HG02642 (cell line): ENCODE measurements at regions not wholly inside any gene's neighbourhood (a gene's known extent, or its start where the extent isn't known, plus 50 kb on each side); places are given as distances from the start of the nearest gene placed in this dataset.
"Not testable (repeated sequence)": the region's sequence is repeated elsewhere in the genome, so short reads cannot be mapped to it uniquely, and the experiment has no call there.

Experiments
- ATAC-seq: cut with Tn5 transposase; IDR thresholded peaks from one replicate; pipeline ENCODE4 v1.9.1; 2021; ENCODE audit warnings: mild to moderate bottlenecking; ENCODE audit not compliant: unreplicated experiment, poor library complexity

DNA sequence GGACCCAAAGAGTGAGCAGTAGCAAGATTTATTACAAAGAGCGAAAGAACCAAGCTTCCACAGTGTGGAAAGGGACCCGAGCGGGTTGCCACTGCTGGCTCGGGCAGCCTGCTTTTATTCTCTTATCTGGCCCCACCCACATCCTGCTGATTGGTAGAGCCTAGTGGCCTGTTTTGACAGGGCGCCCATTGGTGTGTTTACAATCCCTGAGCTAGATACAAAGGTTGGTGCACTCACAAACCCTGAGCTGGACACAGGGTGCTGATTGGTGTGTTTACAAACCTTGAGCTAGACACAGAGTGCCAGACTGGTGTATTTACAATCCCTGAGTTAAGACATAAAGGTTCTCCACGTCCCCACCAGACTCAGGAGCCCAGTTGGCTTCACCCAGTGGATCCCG is 676.9 kb downstream of the SI start:
- ATAC-seq: not testable (repeated sequence)

DNA sequence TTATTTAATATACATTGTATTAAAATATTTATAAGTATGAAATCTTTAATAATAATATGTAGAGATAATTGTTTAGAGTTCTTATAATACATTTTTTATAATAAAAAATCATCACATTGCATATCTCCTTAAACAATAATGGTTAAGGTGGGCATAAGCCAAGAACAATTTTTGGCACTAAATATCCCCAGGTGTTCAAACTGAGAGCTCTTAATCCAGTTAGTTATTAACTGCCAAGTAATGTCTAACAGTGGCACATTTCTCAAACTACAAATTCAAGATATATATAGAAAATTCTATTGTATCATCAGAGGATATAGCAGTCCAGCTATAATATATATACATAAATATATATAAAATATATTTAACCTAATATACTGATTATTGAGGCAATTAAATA is 680.8 kb downstream of the SI start:
- ATAC-seq: no peak

DNA sequence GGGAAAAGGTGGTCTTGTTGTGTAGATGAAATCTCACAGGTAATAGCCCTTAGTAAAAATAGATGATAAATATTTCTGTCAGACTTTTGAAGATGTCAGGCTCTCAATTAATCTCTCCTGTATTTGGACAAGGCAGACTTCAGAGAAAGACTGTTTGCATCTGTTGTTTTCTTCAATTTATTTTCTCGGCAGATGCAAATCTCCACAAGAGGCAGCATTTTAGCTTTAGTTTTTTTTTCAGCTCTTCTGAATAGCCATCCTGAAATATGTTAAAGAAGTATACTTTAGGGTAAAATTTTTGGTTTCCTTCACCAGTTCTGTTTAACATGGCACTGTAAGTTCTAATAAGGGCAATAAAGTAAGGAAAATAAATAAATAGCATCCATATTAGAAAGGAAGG is 685.1 kb downstream of the SI start:
- no peak for ATAC-seq

DNA sequence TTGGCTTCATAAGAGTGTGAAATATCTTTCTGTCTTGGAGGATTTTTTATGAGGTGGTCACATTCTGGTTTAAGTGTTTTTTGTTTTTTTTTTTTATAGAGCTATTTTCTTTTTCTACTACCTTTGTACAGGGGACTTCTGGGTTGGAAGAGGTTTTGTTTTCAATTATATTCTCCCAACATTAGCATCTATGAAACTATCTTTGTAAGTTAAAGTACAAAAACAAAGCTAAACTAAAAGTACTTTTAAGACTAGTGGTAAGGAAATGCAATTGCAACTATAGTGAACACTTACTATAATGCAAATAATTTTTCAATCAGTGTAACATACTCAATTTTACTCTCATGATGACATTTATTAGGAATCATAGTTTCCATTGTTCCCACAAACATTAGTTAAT is 688.2 kb downstream of the SI start:
- no peak for ATAC-seq

GRCh38 chr3:164387236-164387635 is 691.1 kb downstream of the SI start:
- ATAC-seq: no peak

- ATAC-seq: no peak
Measured at GRCh38 chr3:164380156-164380555, 698.1 kb downstream of the SI start.

DNA sequence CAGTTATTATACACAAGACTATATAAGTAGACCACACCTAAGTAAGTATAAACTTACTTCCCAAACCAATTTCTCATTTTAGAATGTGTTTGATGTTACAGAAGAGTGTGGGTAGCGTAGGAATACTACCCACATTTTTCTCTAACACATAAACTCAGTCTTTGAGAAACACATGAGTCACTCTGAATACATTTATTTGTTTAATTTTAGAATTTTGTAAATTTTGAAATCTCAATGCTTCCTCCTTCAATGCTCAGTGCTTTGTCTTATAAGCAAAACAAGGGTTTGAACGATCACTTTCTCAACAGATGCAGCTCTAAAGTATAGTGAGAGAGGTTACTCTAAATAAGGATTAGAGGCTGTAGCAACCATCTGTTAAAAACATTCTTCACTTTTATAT is 700.8 kb downstream of the SI start:
- ATAC-seq: no peak

DNA sequence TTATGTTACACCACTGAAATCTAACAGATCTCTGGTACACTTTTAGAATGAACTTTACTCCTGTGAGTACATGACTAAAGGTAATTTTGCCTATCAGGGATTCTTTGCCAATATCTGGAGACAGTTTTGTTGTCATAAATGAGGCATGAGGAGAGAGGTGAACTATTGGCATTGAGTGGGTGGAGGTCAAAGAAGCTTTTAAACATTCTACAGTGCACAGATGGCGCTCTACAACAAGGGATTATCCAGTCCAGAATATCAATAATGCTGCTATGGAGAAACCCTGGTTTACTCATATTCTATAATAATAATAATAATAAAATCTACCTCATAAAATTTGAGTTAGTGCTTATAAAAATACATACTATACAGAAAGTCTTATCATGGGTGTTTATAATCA is 702.3 kb downstream of the SI start:
- ATAC-seq: no peak

- no peak for ATAC-seq
Measured at GRCh38 chr3:164375538-164375937, 702.8 kb downstream of the SI start.

- ATAC-seq: no peak
Measured at GRCh38 chr3:164371681-164372080, 706.6 kb downstream of the SI start.

- ATAC-seq: no peak
Measured at GRCh38 chr3:164370970-164371369, 707.3 kb downstream of the SI start.

- no peak for ATAC-seq
Measured at GRCh38 chr3:164365242-164365641, 713.1 kb downstream of the SI start.

DNA sequence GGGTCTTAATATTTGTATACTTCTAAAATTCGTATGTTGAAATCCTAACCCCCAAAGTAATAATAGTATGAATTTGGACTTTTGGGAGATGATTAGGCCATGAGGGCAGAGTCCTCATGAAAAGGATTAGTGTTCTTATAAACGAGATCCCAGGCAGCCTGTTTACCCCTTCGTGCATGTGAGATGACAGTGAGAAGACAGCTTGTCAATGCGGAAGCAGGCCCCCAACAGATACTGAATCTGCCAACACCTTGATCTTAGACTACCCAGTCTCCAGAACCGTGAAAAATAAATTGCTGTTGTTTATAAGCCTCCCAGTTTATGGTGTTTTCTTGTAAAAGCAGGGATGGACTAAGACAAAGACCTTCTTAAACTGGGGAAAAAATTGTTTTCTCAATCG is 714.2 kb downstream of the SI start:
- ATAC-seq: no peak

- ATAC-seq: no peak
Measured at GRCh38 chr3:164360738-164361406, 717.4 kb downstream of the SI start.

GRCh38 chr3:164360078-164360578 is 718.2 kb downstream of the SI start:
- no peak for ATAC-seq

DNA sequence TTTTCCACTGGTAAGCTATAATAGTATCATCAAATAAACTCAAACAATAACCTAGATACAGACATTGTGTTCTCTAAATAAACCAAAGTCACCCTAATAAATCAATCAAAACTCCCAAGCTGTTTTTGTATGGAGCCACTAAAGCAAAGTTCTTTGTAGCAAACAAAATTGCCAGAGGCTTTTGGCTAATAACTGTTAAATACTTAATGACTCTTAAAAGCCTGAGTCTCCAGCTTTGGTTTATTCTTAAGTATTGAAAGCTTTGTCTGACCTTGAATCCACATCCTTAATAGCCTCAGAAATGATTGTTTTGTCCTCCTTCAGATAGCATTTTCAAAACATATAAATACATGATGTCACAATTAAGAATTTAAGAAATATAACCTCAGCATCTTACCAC is 725.3 kb downstream of the SI start:
- no peak for ATAC-seq

GRCh38 chr3:164351131-164351530 is 727.2 kb downstream of the SI start:
- no peak for ATAC-seq

- ATAC-seq: not testable (repeated sequence)
Measured at GRCh38 chr3:164342206-164342605, 736.1 kb downstream of the SI start.

DNA sequence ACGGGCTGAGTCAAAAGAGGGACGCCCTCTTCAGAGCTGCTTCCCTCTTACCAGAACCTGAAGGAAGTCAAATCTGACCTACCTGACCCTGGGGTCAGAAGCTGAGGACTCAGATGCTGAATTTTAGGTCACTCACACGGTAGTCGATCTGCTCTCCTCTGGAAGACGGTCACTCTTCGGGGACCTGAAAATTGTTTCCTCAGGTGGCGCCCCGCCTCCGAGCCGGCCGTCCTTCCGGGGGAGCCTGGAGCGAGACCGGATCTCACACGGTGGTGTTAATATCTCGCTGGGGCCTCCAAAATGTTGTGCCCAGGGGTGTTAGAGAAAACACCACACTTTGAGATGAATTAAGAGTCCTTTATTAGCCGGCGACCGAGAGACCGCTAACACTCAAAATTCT is 737.2 kb downstream of the SI start:
- ATAC-seq: no peak

DNA sequence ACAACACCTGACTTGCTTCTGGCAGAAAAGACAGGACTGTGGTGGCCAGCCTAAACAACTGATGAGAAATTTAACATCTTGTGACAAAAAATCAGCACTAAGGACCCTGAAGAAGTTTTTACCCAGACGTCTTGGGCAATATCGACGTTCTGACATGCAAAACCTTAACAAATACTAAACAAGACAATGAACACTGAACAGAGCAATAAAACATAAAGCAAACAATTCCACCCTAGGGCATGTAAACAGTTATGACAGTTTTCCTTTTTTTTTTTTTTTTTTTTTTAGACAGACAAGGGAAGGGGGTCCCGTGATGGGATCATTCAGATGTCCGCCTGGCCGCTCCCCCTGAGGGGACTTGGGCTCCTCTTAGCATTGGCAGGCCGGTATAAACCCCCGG is 738.0 kb downstream of the SI start:
- no peak for ATAC-seq

DNA sequence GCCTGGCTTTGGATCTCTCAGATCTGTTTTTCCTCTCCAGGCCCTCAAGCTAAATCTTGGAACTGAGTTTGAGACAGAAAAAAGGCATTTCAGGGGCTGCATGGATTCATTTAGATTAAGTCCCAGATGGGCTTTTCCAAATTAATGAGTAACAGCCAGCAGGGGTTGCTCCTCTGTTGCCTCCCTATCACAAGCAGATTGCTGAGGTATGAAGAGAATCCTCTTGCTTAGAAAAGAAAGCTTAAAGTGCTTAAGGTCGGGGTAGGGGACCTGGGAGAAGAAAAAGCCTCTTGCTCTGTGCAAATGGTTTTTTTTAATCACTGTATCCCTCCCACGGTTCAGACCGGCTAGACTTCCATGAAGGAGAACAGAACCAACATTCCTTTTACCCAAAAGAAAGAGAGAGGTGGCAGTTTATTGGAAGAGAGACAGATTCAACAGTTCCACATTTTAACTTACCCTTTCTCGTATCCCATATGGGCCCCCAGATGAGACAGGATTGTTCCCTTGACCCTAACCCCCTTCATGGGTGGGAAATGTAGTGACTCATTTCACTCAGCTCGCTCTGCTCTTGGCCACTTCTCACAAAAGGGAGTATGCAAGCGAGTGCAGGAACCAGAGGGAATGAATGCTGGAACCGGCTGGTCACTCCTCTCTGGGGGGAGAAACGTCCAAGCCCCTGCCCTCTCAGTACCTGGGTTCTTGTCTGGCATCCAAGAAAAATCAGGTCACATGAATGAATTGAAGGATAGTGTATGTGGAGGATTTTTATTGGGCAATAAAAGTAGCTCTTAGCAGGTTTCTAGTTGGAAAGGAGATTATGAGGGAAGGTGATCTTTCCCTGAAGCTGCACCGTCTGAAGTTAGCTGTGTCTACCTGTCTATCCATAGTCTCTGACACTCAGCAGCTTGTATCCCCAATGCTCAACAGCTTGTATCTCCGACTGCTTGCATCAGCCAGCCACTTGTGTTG is 745.2 kb downstream of the SI start:
- no peak for ATAC-seq
